Activated CD8-positive, alpha-beta memory T cell treated with anti-CD3 and anti-CD28 coated beads, Interleukin-2, amount 50 U/mL, for 1 hour (primary cell): ENCODE measurements at regions not wholly inside any gene's neighbourhood (a gene's known extent, or its start where the extent isn't known, plus 50 kb on each side); places are given as distances from the start of the nearest gene placed in this dataset.

Experiments
- DNase-seq: peaks from one replicate; pipeline ENCODE4 v3.0.0-alpha.2; 2020; ENCODE audit errors: extremely low read depth

DNA sequence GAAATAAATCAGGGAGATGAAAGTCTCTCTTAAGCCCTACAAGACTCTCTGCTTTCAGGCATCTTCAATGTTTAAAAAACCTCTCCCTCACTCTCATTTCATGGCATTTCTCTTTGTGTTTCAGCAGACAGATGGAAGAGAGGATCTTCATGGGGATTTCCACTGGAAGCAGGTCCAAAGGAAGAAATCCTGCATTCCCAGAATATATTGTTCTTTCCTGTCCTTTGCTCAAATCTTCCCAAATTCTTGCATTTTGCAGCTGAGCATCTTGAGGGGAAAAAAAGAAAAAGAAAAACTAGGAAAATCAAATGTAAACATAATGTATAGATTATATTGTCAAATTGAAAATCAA lies 382.2 kb downstream of the ENC1 start:
- no peak for DNase-seq

DNA sequence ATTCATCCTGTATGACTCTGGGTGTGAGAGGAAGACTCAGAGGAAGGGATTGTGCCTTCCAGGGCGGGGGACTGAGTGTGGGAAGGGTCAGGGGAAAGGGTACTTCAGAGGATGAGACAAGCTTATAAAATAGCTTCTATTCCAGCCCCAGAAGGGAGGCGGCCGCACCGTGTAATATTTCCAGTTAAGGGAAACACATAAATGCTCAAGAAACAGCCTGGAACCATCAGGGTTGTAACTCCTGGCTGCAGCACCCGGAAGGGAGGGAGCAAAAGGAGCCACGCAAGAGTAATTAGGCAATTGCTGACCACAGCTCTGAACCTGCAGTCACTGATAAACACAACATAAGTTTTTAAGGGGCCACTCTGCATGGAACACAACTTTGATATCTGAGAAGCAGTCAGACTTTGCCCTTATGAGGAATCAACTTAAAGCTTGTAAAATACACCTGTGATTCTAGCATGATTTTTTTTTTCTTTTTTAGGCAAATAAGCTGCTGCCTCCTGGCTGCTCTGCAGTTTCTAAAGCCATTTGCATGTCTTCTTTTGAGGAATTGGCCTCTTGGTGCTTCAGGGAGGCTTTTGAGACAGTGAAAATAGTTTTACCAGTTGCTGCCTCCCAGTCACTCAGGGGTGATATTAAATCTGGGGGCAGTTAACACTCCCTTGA lies 382.7 kb downstream of the ENC1 start:
- DNase-seq = no peak

DNA sequence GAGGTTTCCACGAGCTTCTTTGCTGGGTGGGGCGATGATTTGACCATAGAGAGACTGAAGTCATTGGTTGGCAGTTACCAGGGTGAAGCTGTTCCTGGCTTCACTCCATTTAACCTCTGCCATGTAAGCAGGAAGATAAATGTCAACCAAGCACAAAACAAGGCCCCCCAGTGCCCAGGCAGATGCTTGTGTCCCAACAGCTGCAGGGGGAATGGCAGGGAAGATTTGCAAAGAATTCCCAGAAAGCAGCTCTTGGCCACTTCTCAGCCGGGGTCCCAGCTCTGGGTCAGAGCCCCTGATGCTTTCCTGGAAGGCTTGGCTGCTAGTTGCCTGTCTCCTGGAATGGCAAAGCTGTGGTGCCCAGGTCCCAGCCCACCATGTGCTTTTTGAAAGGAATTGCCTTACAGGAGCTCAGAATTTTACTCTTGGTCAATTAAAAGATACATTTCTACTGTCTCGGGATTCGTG lies 383.4 kb downstream of the ENC1 start:
- no peak for DNase-seq

DNA sequence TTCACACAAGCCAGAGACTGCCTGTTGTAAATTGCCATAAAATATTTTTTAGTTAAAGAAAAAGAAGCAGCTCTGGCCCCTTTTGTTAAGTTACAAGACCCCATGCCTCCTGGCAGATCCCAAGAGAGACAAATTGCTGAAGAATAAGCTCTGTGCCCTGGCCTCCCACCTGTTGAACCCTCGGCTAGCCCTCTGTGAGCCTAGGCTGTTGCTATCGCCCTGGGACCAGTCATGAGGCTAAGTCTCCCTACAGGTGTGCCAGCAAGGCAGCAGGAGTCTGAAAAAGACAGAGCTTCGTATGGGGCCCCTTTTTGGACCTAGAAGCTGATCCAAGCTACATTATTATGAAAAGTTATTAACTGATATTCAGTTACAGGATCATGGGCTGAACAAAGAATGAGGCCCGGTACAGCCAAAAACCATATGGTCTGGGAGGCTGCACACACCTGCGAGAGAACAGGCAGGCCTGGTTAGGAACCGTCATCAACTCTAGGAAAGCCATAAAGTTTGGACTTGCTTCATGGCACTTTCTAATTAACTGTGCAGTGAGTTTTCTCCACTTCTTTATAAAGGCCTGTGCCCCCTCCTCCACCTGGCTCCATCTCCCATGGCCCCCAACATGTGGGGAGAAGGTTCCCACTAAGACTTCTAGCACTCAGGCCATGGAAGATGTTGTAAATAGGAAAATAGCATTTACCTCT lies 384.7 kb downstream of the ENC1 start:
- no peak for DNase-seq

DNA sequence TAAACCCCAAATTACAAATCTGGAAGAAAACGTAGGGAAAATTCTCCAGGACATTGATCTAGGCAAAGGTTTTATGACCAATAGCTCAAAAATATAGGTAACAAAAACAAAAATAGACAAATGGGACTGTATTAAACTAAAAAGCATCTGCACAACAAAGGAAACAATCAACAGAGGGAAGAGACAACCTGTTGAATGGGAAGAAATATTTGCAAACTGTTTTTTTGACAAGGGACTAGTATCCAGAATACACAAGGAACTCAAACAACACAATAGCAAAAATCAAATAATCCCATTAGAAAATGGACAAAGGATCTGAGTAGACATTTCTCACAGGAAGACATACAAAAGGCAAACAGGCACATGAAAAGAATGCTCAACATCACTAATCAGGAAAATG lies 386.3 kb downstream of the ENC1 start:
- no peak for DNase-seq

DNA sequence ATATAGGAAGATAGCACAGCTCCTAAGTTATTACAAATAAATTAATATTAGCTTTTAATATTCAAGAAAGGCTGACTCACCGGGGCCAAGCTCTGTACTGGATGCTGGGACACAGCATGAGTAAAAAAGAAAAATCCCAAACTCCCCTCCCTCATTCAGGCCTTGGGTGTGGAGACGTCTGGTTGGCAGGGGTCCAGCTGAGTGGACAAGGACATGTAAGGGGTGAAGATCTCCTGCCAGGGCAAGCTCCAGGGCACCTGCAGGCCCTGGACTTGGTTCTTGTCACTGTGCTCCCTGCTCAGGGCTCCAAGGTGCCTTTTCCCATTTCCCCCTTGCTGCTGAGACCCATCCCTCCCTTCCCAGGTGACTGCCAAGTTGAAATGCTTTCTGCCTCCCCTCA lies 388.5 kb downstream of the ENC1 start:
- no peak for DNase-seq

DNA sequence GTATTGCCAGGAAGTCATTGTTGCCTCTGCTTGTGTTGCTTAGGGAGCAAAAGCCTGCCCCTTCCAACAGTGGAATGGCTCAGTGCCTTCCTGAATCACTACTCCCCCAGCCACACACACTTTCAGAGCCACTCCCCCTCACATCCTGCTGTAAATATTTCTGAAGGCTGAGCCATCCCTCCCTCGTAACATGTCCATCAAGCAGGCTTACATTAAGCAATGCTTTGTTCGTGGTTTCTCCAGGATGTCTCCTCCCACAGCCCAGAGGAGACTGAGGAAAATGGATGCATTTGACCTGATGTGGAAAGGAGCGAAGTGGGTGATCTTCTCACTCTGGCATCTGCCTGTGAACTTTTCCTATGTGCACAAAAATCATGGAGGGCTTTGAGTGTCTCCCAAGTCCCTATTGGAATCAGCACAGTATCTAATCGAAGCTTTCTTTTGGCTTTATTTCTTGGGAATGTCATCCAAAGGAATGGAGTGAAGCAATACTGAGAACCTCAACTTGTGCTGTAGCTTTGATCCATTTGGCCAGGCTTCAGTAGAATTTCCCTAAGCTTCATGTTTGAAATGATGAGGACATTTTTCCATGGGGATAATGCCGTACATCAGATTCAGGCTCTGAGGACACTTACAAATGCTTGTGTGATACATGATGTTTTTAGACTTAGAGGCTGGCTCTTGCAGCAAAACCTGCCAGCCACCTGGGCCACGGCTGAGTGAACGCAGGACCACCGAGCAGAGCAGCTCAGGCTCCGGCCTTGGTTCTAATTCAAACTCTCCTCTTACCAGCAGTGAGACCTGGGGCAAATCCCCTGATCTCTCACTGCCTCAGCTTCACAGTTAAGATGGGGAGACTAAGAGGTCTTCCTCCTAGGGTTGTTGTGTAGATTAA lies 389.1 kb downstream of the ENC1 start:
- DNase-seq = no peak

DNA sequence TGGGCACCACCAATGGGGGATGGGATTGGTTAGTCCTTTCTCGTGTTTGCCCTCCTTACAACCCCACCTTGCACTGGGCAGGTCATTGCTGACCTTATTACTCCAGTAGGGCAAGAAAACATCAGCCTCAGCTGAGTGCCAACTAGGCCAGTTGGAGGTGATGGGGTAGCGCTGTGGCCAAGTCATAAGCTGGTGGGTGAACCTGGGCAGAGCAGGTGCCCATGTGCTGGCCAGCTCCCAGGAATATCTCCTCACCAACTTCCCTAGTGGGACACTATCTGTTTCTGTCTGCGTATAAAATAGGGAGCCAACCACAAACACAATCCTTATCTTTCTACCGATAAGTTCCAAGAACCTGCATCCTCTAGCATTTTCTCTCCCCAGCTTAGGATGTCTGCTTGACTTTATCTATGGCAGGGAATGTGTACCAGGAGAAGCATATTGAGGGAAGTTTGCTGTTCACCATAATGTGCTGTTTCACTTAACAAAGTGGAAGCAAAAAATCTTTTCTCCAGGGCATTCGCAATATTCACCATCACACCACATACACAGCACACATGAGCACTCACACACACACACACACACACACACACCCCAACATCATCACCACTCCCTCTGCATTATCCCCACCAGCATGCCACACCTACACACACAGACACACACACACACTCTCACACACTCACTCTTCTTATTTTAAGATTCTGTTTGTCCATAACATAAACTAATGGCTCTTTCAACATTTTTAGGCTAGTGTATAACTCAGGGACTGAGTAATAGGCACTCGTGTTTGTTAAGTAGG lies 390.0 kb downstream of the ENC1 start:
- DNase-seq = no peak

DNA sequence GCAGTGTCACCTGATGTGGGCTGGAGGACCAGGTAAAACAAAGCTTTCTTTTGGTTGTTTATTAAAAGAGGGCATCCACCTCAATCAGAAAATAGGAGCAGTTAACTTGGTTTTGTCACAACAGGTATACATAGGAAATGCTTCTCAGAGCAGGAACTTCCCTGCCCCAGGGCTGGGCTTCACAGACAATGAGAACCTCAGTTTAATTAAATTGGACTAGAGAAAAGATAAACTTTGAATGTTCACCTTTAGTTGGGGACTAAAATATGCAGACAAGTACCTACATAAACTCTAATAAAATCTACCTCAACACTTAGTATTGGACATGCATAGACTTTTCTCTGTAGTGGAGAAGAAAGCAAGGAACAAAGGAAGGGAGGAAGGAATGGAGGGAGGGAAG lies 392.0 kb downstream of the ENC1 start:
- DNase-seq = no peak

DNA sequence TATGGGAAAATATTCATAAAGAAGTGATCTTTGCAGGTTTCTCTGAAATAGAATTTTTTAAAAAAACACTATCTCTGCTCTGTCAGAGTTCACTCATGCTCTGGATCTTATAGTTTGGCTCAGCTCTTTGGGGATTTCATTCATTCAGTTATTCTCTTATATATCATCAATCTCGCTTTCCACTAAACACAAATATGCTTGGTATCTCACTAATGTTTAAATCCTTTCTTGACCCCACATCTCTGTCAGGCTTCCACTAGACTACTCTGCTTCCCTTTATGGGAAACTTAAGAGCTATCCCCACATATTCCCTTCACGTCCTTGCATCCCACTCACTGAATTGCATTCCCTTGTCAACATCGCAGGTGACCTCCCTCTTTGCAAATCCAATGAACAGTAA lies 396.1 kb downstream of the ENC1 start:
- no peak for DNase-seq

DNA sequence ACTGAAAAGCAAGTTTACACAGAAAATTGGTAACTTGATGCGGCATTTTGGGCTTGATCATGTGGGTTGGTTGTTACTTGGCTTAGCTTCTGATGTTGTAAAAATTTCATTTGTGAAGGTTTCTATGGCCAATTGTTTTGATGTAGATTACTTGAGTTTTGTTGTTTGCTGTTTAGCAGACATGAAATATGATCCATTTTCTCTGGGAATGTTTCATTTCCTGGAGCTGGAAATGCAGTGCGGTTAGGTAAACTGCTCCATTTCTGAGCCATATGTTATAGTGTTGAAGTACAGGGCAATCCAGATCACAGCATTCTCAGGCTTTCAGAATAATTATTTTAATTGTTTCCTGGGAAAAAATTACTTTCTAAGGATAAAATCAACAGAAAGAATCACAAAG lies 396.9 kb downstream of the ENC1 start:
- DNase-seq = no peak

DNA sequence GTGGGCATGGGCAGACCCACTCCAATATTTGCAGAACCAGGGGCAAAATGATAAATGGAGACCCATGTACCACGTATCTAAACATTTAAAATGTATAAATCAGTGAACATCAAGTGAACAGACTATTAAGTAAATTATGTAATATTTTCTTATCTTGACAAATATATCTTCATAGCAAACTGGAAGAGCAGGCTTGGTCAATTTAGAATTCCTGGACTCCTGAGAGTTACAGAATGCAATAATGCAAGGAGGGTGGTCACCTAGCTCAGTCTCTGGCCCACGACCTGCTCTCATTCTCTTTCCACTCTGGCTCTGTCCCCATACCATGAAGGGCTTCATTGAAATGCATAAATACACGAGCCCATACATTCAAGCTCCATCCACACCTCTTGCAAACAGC lies 398.0 kb downstream of the ENC1 start:
- no peak for DNase-seq

DNA sequence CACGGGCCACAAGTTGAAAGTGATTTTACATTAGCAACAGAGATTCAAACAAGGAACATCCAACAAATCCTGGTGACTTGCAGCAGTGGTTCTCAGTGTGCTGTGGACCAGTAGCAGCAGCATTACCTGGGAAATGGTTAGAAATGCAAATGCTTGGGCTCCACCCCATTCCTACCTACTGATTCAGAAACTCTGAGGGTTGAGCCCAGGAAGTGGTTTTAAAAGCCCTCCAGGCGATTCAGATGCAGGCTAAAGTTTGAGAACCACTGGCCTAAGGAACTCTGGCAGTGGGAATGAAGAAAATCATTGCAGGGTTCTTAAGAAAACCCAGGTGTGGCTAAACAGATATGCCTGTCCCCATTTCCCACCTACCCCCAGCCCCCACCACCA lies 398.8 kb downstream of the ENC1 start:
- no peak for DNase-seq

DNA sequence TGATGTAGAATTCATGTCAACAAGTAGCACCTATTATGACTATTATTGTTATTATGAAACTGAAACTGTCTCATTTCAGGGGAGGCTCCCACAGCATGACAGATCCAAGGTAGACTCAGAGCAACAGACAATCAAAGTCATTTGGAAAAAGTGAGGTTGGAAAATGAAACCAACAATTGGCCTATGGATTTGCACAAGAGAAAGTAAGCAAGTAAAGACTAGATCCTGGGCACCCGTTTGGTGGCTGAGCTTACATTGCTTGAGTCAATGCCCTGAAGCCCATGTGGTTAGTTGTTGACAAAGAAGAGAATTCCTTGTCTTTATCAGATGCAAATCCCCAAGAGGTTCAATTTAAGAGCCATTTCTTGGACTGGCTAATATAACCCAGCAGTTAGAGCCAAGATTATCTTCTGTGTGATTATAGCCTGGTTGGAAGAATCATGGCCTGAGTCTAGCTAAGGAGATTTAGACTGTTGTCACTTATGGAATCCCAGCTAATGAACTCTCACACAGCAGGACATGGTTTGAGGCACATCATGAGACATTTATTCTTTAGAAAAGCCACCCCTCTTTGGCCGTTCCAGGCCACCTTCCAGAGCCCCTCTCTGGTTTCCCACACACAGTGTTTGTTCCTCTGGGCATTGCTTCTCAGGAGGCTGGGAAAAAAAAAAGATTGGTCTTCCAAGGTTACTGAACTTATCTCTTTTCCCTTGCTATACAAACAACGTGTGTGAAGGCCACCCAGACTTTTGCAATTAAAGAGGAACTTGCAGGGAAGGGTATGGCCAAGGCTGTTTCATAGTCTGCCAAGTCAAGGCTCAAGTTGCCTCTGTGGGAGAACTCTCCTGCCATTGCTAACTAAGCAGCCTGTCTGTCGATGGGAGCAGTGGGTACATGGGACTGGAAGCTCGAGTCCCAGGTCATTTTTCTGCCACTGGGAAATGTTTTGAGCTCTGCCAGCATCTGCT lies 399.5 kb downstream of the ENC1 start:
- no peak for DNase-seq

DNA sequence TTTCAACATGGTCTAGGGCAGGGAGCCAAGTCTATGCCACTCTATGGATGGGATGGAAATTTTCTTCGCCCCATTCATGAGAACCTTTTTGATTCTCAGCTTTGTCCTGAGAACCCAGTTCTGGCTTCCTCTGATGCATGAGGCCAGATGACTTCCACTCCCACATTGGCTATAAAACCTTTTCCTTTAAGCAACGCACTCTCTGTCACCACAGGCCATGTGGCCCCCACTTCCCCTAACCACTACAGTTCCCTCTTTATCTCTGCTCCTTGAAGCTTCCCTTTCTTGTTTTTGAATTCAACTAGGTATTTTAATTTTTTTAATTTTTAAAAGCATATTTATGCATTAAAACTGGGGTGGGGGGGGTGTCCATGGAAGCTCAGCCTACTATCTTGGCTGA lies 401.3 kb downstream of the ENC1 start:
- no peak for DNase-seq

DNA sequence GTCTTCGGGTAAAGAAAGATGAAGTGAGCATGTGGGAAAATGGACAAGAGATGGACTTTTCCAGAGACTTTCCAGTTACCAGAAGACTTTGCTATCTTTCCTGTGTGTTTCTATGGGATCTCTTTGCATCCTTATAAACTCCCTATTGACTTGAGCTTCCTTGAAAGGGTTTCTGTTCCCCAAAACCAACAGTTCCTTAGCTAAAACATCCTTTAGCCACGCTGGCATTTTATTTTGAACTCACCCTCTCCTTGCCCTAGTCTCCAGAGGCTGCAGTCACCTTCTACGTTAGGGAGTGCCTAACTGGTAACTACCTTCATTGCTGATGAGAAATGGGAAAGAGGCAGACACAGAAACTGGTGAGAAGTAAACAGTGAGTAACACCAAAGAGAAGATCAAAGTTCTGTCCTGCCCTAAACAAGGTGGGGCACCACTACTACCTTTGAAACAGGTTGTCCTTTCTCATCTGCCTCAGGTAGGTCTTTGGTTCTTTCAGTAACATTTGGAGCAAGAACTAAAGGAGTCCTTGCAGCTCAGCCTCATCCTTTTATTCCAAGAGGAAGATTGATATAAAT lies 402.9 kb downstream of the ENC1 start:
- DNase-seq = no peak

DNA sequence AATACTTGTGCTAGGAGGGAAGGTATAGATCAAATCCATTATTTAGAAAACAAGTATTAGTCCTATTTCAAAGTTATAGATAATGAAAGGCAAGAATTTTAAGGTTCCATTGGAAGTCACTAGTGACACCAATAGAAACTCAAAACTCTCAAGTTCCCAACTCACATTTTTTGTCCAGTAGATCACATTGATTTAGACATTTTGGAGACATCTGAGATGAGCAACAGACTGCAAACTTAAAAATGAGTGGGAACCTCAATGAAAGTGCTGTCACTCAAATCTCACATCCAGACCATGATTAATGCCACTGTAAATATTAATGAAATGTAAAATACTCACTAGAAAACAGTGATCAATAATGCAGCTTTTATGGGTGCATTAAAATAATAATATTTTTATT lies 405.0 kb downstream of the ENC1 start:
- no peak for DNase-seq

DNA sequence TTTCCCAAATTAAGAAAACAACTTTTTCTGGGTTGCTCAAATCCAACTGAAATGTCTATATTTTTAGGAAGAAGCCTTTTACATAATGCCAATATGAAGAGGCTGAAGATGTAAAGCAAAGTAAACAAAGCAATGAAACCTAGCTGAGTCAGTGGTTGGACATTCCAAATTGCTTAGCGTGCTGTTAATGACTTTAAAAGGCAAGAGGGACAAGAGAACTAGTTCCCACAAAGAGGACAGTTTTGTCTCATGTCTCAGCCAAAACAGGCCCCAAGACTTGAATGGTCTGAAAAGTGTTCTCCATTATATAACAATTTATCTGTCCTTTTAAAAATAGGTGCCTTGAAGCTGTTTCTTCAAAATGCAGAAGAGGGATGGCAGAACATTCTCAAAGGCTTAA lies 407.0 kb downstream of the ENC1 start:
- no peak for DNase-seq

DNA sequence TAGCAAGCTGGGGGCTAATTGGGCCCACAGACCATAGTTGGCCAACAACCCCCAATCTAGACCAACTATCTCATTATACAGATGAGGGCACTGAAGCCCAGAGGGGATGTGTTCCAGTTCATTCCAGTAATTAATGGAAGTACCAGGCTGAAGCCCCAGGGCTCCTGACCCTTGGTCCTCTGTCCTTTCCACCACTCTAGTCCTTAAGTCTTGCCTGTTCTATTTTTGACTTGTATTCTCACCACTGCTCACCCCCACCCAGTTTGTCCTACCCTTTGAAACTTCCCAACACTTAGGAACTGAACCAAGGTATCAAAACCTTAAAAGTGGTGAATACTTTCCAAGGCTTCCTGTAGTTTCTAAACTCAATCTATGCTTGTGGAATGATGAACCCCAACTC lies 407.4 kb downstream of the ENC1 start:
- DNase-seq = no peak

DNA sequence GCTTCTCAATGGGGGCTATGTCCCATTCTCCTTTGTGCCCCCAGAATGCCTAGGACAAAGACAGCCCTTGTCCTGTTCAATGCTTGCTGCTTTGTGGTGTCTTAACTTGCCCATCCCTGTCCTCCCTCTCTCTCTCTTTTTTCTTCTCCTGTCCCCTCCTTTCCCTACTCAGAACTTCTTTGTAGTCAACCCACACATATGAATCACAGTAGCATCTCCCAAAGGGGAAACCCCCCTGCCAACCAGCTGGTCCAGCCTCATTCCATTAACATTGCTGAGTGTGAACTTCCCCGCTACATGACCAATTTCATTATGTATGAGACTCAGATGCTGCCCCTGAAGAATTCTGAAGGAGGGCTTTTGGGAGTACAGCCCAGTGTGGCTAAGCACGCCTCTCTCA lies 408.3 kb downstream of the ENC1 start:
- no peak for DNase-seq

DNA sequence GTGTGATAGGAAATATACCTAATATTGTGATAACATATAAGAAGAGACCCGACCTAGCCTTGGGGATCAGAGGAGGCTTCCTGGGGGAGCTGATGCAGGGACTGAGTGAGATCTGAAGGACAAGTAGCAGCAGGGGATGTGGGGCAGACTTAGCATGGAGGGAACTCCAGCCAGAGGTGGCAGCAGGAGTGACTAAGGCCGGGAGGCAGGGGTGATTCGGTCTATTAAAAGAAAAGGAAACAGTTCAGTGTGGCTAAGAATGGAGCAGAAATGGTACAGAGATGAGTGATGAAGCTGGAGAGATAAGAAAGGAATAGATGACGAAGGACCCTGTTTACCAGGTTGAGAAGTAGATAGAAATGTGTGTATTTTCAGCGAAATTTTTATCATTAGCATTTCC lies 408.8 kb downstream of the ENC1 start:
- DNase-seq = no peak
